ENCODE measurements at regions not wholly inside any gene's neighbourhood (a gene's known extent, or its start where the extent isn't known, plus 50 kb on each side); places are given as distances from the start of the nearest gene placed in this dataset.
"Not testable (repeated sequence)": the region's sequence is repeated elsewhere in the genome, so short reads cannot be mapped to it uniquely, and the experiment has no call there.

- H3K9me3 Mint-ChIP-seq (ENCODE audit: unreplicated experiment): no peaks in the 10 kb centered on the region
- no peaks in the 10 kb centered on the region for H3K36me3 Mint-ChIP-seq (ENCODE audit: insufficient read depth, unreplicated experiment)
- no peaks in the 10 kb centered on the region for H3K27me3 Mint-ChIP-seq (ENCODE audit: insufficient read depth, unreplicated experiment)
- POLR2A ChIA-PET: interaction anchor here (0.6 to 1.2 kb wide), 6 partner anchors 13 to 321 kb away, joined by 3 to 4 read pairs (median 3); no protein-coding TSS in a partner anchor
- TF ChIP-seq CTCF (IDR thresholded peaks at IDR 0.05; ENCODE audit: unreplicated experiment): no peak
- H3K27ac Mint-ChIP-seq (ENCODE audit: low read depth, unreplicated experiment): no peak overlapping the region
- H3K4me1 Mint-ChIP-seq (ENCODE audit: insufficient read depth, unreplicated experiment): no peaks in the 10 kb centered on the region
- H3K4me3 Mint-ChIP-seq (ENCODE audit: unreplicated experiment): no peak overlapping the region
- no TSS peak for BruUV-seq (replicated peaks)
- CTCF ChIA-PET: interaction anchor here (0.7 kb wide), 1 partner anchor 604 kb away, joined by 3 read pairs; no protein-coding TSS in a partner anchor
- intact Hi-C loops (cut with micrococcal nuclease): no loop called here
- DNase-seq (ENCODE audit: unreplicated experiment): no peak
These were observed 629.7 kb downstream of the IRS1 start for GRCh38 chr2:226169751-226170581.

- Mint-ChIP-seq H3K27ac (ENCODE audit: low read depth, unreplicated experiment) (no peak overlapping the region), H3K4me3 (ENCODE audit: unreplicated experiment) (no peak overlapping the region), H3K9me3 (ENCODE audit: unreplicated experiment) (no peaks in the 10 kb centered on the region), H3K36me3 (ENCODE audit: insufficient read depth, unreplicated experiment) (no peaks in the 10 kb centered on the region), H3K4me1 (ENCODE audit: insufficient read depth, unreplicated experiment) (no peaks in the 10 kb centered on the region), H3K27me3 (ENCODE audit: insufficient read depth, unreplicated experiment) (no peaks in the 10 kb centered on the region)
- DNase-seq (ENCODE audit: unreplicated experiment): no peak
- intact Hi-C loops (cut with micrococcal nuclease): no loop called here
- POLR2A ChIA-PET: interaction anchor here (0.5 to 0.9 kb wide), 3 partner anchors 10 to 103 kb away, joined by 3 read pairs; no protein-coding TSS in a partner anchor
- CTCF ChIA-PET: interaction anchor here (0.5 to 0.7 kb wide), 3 partner anchors 23 to 602 kb away, joined by 3 read pairs; no protein-coding TSS in a partner anchor
- no peak for TF ChIP-seq CTCF (IDR thresholded peaks at IDR 0.05; ENCODE audit: unreplicated experiment)
- no TSS peak for BruUV-seq (replicated peaks)
These were observed 631.0 kb downstream of the IRS1 start for GRCh38 chr2:226168496-226169160.

DNA sequence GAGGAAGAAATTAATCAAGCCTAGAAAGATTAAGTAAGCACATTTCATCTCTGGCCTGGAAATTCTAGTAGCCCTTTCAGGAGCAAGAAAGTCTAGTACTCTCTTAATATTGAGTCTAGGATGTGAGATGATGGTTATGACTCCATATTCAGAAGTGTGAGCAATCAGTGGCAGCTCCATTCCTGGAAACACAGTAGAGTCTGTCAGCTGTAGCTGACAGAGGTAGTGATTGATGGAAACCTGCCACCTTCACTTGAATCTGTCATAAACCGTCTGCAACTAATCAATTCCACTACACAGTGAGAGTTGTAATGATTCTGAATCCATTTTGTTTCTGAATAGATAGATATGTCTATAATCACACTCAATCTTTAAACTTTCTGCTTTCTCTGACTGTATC lies 635.1 kb downstream of the IRS1 start:
- DNase-seq (ENCODE audit: unreplicated experiment): no peak
- CTCF ChIA-PET: no interaction called here
- no peaks in the 10 kb centered on the region for H3K9me3 Mint-ChIP-seq (ENCODE audit: unreplicated experiment)
- H3K4me3 Mint-ChIP-seq (ENCODE audit: unreplicated experiment): no peak overlapping the region
- H3K27ac Mint-ChIP-seq (ENCODE audit: low read depth, unreplicated experiment): no peak overlapping the region
- no TSS peak for BruUV-seq (replicated peaks)
- H3K27me3 Mint-ChIP-seq (ENCODE audit: insufficient read depth, unreplicated experiment): no peaks in the 10 kb centered on the region
- POLR2A ChIA-PET: no interaction called here
- H3K36me3 Mint-ChIP-seq (ENCODE audit: insufficient read depth, unreplicated experiment): no peaks in the 10 kb centered on the region
- intact Hi-C loops (cut with micrococcal nuclease): no loop called here
- no peak for TF ChIP-seq CTCF (IDR thresholded peaks at IDR 0.05; ENCODE audit: unreplicated experiment)
- no peaks in the 10 kb centered on the region for H3K4me1 Mint-ChIP-seq (ENCODE audit: insufficient read depth, unreplicated experiment)

- POLR2A ChIA-PET; H3K4me3 Mint-ChIP-seq (ENCODE audit: unreplicated experiment); H3K27me3 Mint-ChIP-seq (ENCODE audit: insufficient read depth, unreplicated experiment); DNase-seq (ENCODE audit: unreplicated experiment); BruUV-seq (replicated peaks); intact Hi-C loops (cut with micrococcal nuclease); H3K4me1 Mint-ChIP-seq (ENCODE audit: insufficient read depth, unreplicated experiment); H3K36me3 Mint-ChIP-seq (ENCODE audit: insufficient read depth, unreplicated experiment); H3K27ac Mint-ChIP-seq (ENCODE audit: low read depth, unreplicated experiment); H3K9me3 Mint-ChIP-seq (ENCODE audit: unreplicated experiment): not testable (repeated sequence)
- CTCF ChIA-PET: interaction anchor here (0.6 to 1.0 kb wide), 2 partner anchors 17 to 22 kb away, joined by 3 to 4 read pairs; no protein-coding TSS in a partner anchor
These were observed 639.0 kb downstream of the IRS1 start for GRCh38 chr2:226160617-226161016.

All from MCF 10A (cell line).